GM12878 (cell line): ENCODE measurements at regions not wholly inside any gene's neighbourhood (a gene's known extent, or its start where the extent isn't known, plus 50 kb on each side); places are given as distances from the start of the nearest gene placed in this dataset.

Source experiments
- ATAC-seq: fragments of 200-7000 bp; cut with Tn5 transposase; 3 replicates; pipeline ENCODE4 v1.9.1; 2020; ENCODE audit warnings: mild to moderate bottlenecking, moderate library complexity
- BruUV-seq: library from RNA; stranded (reverse); fragments of 400-500 nt; replicated peaks from 2 replicates; lab custom pipeline; 2021; lab: Mats Ljungman, UMichigan
- CTCF ChIA-PET: fragments of 300-600 bp; sonication (Branson Sonifier 250); formaldehyde crosslinking; extraction: SDS; loops from one replicate; lab custom pipeline; 2021; ENCODE audit warnings: inconsistent platforms; lab: Yijun Ruan, JAX
- POLR2A ChIA-PET: fragments of 350-600 bp; formaldehyde crosslinking; extraction: SDS; loops from one replicate; lab custom pipeline; 2021; ENCODE audit warnings: inconsistent platforms; lab: Charles Lee
- RAD21 ChIA-PET: fragments of 300-600 bp; sonication (Branson Sonifier 250); formaldehyde crosslinking; loops from one replicate; lab custom pipeline; 2023; ENCODE audit warnings: antibody characterized with exemption; ENCODE audit not compliant: unreplicated experiment; lab: Charles Lee
- SMC1A ChIA-PET: fragments of 300-600 bp; sonication (Branson Sonifier 250); formaldehyde crosslinking; loops from one replicate; lab custom pipeline; 2023; ENCODE audit not compliant: unreplicated experiment, uncharacterized antibody; lab: Charles Lee
- DNase-seq: peaks from one replicate; pipeline ENCODE4 v3.0.0-alpha.2; 2011; ENCODE audit warnings: low read depth, low spot score
- FAIRE-seq: peaks from 3 replicates; lab custom pipeline; 2011; peaks lifted over from hg19 to GRCh38; lab: Jason Lieb, UNC
- H2AFZ ChIP-seq: 2 replicates; pipeline ENCODE4 v1.6.0; 2011; ENCODE audit warnings: low read depth, low read length, control low read depth; ENCODE audit not compliant: control insufficient read depth
- H3K27ac ChIP-seq: 2 replicates; pipeline ENCODE4 v1.5.1; 2011; ENCODE audit warnings: control low read depth; ENCODE audit not compliant: control insufficient read depth, insufficient read depth
- H3K27me3 ChIP-seq, 2 experiments: replicated peaks in 1 of 2; 2 replicates each; pipeline versions ENCODE4 v1.6.0 to v1.6.1; 2011; ENCODE audit warnings: low read length in 1 of 2; ENCODE audit not compliant: control insufficient read depth in 2 of 2, insufficient read depth in 2 of 2
- H3K36me3 ChIP-seq, 2 experiments: 2 replicates each; pipeline ENCODE4 v1.5.1; 2011; ENCODE audit warnings: low read length in 1 of 2; ENCODE audit not compliant: control insufficient read depth in 2 of 2, insufficient read depth in 2 of 2
- H3K4me1 ChIP-seq: 2 replicates; pipeline ENCODE4 v1.6.1; 2011; ENCODE audit warnings: mild to moderate bottlenecking, low read length, moderate library complexity, mixed read lengths; ENCODE audit not compliant: control insufficient read depth, insufficient read depth
- H3K4me2 ChIP-seq: 2 replicates; pipeline ENCODE4 v1.6.0; 2011; ENCODE audit warnings: control low read depth; ENCODE audit not compliant: control insufficient read depth, insufficient read depth
- H3K4me3 ChIP-seq: fragments of 200-600 bp; sonication (generic); 2 replicates; pipeline ENCODE4 v1.5.1; 2016
- H3K79me2 ChIP-seq: 2 replicates; pipeline ENCODE4 v1.6.0; 2011; ENCODE audit warnings: low read length; ENCODE audit not compliant: control insufficient read depth, insufficient read depth
- H3K9ac ChIP-seq: 2 replicates; pipeline ENCODE4 v1.8.0; 2011; ENCODE audit warnings: low read length, control low read depth, mixed read lengths; ENCODE audit not compliant: control insufficient read depth, insufficient read depth
- H3K9me3 ChIP-seq: replicated peaks from 3 replicates; pipeline ENCODE4 v1.5.1; 2011; ENCODE audit warnings: mild to moderate bottlenecking, low read length; ENCODE audit not compliant: control insufficient read depth, insufficient read depth
- H4K20me1 ChIP-seq: 2 replicates; pipeline ENCODE4 v1.6.0; 2011; ENCODE audit not compliant: control insufficient read depth, insufficient read depth
- ASH2L ChIP-seq: fragments of 300-600, 200-600 bp; sonication (generic); IDR thresholded peaks from 2 replicates; pipeline ENCODE4 v1.6.1; 2017; ENCODE audit warnings: low read depth, mild to moderate bottlenecking, borderline replicate concordance
- CBX3 ChIP-seq: fragments of 200-600 bp; sonication (generic); IDR thresholded peaks from 2 replicates; pipeline ENCODE4 v1.6.1; 2016; ENCODE audit warnings: low read depth, borderline replicate concordance
- FOXM1 ChIP-seq: IDR thresholded peaks from 2 replicates; pipeline ENCODE4 v1.6.1; 2012; ENCODE audit warnings: low read depth, mild to moderate bottlenecking, inconsistent platforms, low read length, moderate library complexity
- MEF2B ChIP-seq: fragments of 450-650 bp; IDR thresholded peaks from 2 replicates; pipeline ENCODE4 v1.6.1; 2018; ENCODE audit warnings: mild to moderate bottlenecking, moderate library complexity; ENCODE audit not compliant: partially characterized antibody, poor library complexity, severe bottlenecking
- MLLT1 ChIP-seq: fragments of 450-650 bp; IDR thresholded peaks from 2 replicates; pipeline ENCODE4 v1.6.1; 2016; ENCODE audit warnings: mild to moderate bottlenecking
- NFXL1 ChIP-seq: fragments of 450-650 bp; IDR thresholded peaks from 2 replicates; pipeline ENCODE4 v1.6.1; 2017; ENCODE audit warnings: antibody characterized with exemption, mild to moderate bottlenecking, borderline replicate concordance
- RELA ChIP-seq: fragments of 450-650 bp; IDR thresholded peaks from 2 replicates; pipeline ENCODE4 v1.8.0; 2014; ENCODE audit warnings: borderline replicate concordance; ENCODE audit not compliant: partially characterized antibody
- SRF ChIP-seq, 2 experiments: IDR thresholded peaks; 2 replicates each; pipeline ENCODE4 v1.6.1; 2011; ENCODE audit warnings: low read depth in 2 of 2, low read length in 2 of 2, mild to moderate bottlenecking in 1 of 2, moderate library complexity in 1 of 2
- USF1 ChIP-seq: IDR thresholded peaks from 2 replicates; pipeline ENCODE4 v1.6.1; 2011; ENCODE audit warnings: borderline replicate concordance, low read depth, mild to moderate bottlenecking, moderate library complexity, mixed read lengths, low read length; ENCODE audit not compliant: insufficient read depth; ENCODE audit errors: extremely low read length
- WGBS: methylation state at CpG from one replicate; pipeline ENCODE4 v1.1.6; 2016; ENCODE audit warnings: low lambda C conversion rate; ENCODE audit not compliant: insufficient replicate concordance, insufficient coverage; ENCODE audit errors: missing lambda C conversion rate; 5-methylcytosine and 5-hydroxymethylcytosine counted together
- in situ Hi-C: fragments of 300-500 bp; cut with MboI; formaldehyde crosslinking; loops from 9 replicates; pipeline ENCODE4 v1.14.3; 2018; ENCODE audit warnings: mixed read lengths
- intact Hi-C: fragments of 100-400 bp; cut with micrococcal nuclease; formaldehyde crosslinking; loops from one replicate; pipeline ENCODE4 v1.14.2; 2022; ENCODE audit not compliant: unreplicated experiment

- no peak overlapping the region; the same call in 1 of the 2 replicates for H3K4me2 ChIP-seq
- no TSS peak for BruUV-seq
These were observed 90.6 kb upstream of the PELI1 start for GRCh38 chr2:64234785-64235184.

GRCh38 chr2:64237266-64237665 lies 93.0 kb upstream of the PELI1 start:
- ChIA-PET POLR2A (no interaction called here), RAD21 (interaction anchor here (1.3 kb wide), 1 partner anchor 93 kb away, joined by 3 read pairs; no protein-coding TSS in a partner anchor), CTCF (interaction anchor here (1.0 kb wide), 1 partner anchor 9 kb away, joined by 3 read pairs; no protein-coding TSS in a partner anchor), SMC1A (interaction anchor here (1.6 to 2.1 kb wide), 4 partner anchors 9 to 22 kb away, joined by 5 to 8 read pairs (median 7); no protein-coding TSS in a partner anchor)
- Histone ChIP-seq H3K9ac (no peak overlapping the region), H3K27me3 (no peaks in the 10 kb centered on the region), H3K9me3 (peaks cover 1% of the 10 kb centered on the region; the same call in 1 of the 3 replicates), H3K36me3 (peaks cover 0 to 3% of the 10 kb centered on the region in 2 experiments; a peak in 1 of 4 replicates), H3K4me1 (peaks cover 3% of the 10 kb centered on the region; the same call in 1 of the 2 replicates), H3K79me2 (no peaks in the 10 kb centered on the region), H3K4me2 (no peak overlapping the region), H2AFZ (no peak overlapping the region), H3K4me3 (no peak overlapping the region), H4K20me1 (no peaks in the 10 kb centered on the region), H3K27ac (no peak overlapping the region)
- ATAC-seq (no peak), DNase-seq (no peak), FAIRE-seq (no peak)
- 100% methylated on average over 2 of the region's 2 CpGs for WGBS
- TF ChIP-seq MLLT1 (no peak), MEF2B (no peak)
- in situ Hi-C loops, result no loop called here
- intact Hi-C loops, result no loop called here
- BruUV-seq, result no TSS peak

More at GRCh38 chr2:64234785-64235184, 90.6 kb upstream of the PELI1 start:
- no peak for TF ChIP-seq SRF (IDR thresholded peaks at IDR 0.05; ENCODE audit: low read depth in 2 of 2, low read length in 2 of 2)
- TF ChIP-seq ASH2L, result no peak
- no peak for TF ChIP-seq CBX3
- TF ChIP-seq NFXL1, result no peak
- TF ChIP-seq RELA, result no peak
- TF ChIP-seq FOXM1, result no peak
- no peak for TF ChIP-seq USF1
- TF ChIP-seq, all 136 proteins: peak for 0
- in situ Hi-C loops, result no loop called here
- ATAC-seq, result peak; percentile 45
- H3K27ac ChIP-seq, result no peak overlapping the region
- H2AFZ ChIP-seq, result no peak overlapping the region
- no peak overlapping the region for H3K4me3 ChIP-seq
- DNase-seq, result no peak
- intact Hi-C loops, result no loop called here
- H3K27me3 ChIP-seq, result no peaks in the 10 kb centered on the region
- no peak for FAIRE-seq
- CTCF ChIA-PET, result interaction anchor here (0.9 kb wide), 1 partner anchor 17 kb away, joined by 3 read pairs; no protein-coding TSS in a partner anchor
- SMC1A ChIA-PET, result interaction anchor here (0.7 to 2.8 kb wide), 8 partner anchors 9 to 186 kb away, joined by 3 to 15 read pairs (median 4); no protein-coding TSS in a partner anchor
- no peak overlapping the region for H3K9ac ChIP-seq
- H3K79me2 ChIP-seq, result no peaks in the 10 kb centered on the region
- POLR2A ChIA-PET, result interaction anchor here (0.7 to 1.6 kb wide), 2 partner anchors 12 to 637 kb away, joined by 3 to 8 read pairs; no protein-coding TSS in a partner anchor
- peaks cover 3% of the 10 kb centered on the region; the same call in 1 of the 2 replicates for H3K4me1 ChIP-seq
- no peaks in the 10 kb centered on the region for H3K9me3 ChIP-seq
- RAD21 ChIA-PET, result interaction anchor here (1.0 to 1.5 kb wide), 2 partner anchors 64 to 95 kb away, joined by 3 to 4 read pairs; no protein-coding TSS in a partner anchor
- no peaks in the 10 kb centered on the region for H4K20me1 ChIP-seq
- WGBS, result 62% methylated on average over 3 of the region's 3 CpGs
- peaks cover 0 to 3% of the 10 kb centered on the region in 2 experiments; a peak in 1 of 4 replicates for H3K36me3 ChIP-seq
